Naive B cell (primary cell): ENCODE measurements at regions not wholly inside any gene's neighbourhood (a gene's known extent, or its start where the extent isn't known, plus 50 kb on each side); places are given as distances from the start of the nearest gene placed in this dataset.
A peak's percentile ranks its signal among the peaks of the same experiment; 100 is the strongest.
"Not testable (repeated sequence)": the region's sequence is repeated elsewhere in the genome, so short reads cannot be mapped to it uniquely, and the experiment has no call there.

ENCODE experiments used
- ATAC-seq, 2 donors: fragments of 150-1000 bp; cut with Tn5 transposase; 2 replicates each; pipeline ENCODE4 v1.10.0; 2021; ENCODE audit warnings: low read depth in 2 of 2, mild to moderate bottlenecking in 2 of 2, moderate library complexity in 2 of 2
- DNase-seq: peaks from one replicate; pipeline ENCODE4 v3.0.0; 2022
- H3K27ac Mint-ChIP-seq, 6 donors: one replicate each; pipeline ENCODE4 v1.8.0; 2020 to 2022; ENCODE audit warnings: mild to moderate bottlenecking in 6 of 6, mixed read lengths in 6 of 6, moderate library complexity in 5 of 6, inconsistent platforms in 2 of 6
- H3K27me3 Mint-ChIP-seq, 3 donors: one replicate each; pipeline ENCODE4 v1.8.0; 2021 to 2022; ENCODE audit warnings: mixed read lengths in 3 of 3, mild to moderate bottlenecking in 1 of 3
- H3K36me3 Mint-ChIP-seq, 2 donors: one replicate each; pipeline ENCODE4 v1.8.0; 2020 to 2022; ENCODE audit warnings: mixed read lengths in 2 of 2, inconsistent platforms in 1 of 2, mild to moderate bottlenecking in 1 of 2
- H3K4me1 Mint-ChIP-seq, 3 donors: one replicate each; pipeline ENCODE4 v1.8.0; 2020 to 2022; ENCODE audit warnings: mixed read lengths in 3 of 3, inconsistent platforms in 1 of 3, mild to moderate bottlenecking in 1 of 3, moderate library complexity in 1 of 3
- H3K4me3 Mint-ChIP-seq, 8 donors: one replicate each; pipeline ENCODE4 v1.8.0; 2020 to 2022; ENCODE audit warnings: mild to moderate bottlenecking in 8 of 8, mixed read lengths in 8 of 8, moderate library complexity in 8 of 8, inconsistent platforms in 2 of 8
- H3K9me3 Mint-ChIP-seq, 7 donors: one replicate each; pipeline ENCODE4 v1.8.0; 2020 to 2022; ENCODE audit warnings: mixed read lengths in 7 of 7, mild to moderate bottlenecking in 5 of 7, inconsistent platforms in 2 of 7, moderate library complexity in 1 of 7

- not testable (repeated sequence) for ATAC-seq, H3K4me1 Mint-ChIP-seq, H3K9me3 Mint-ChIP-seq, H3K36me3 Mint-ChIP-seq, DNase-seq, H3K27me3 Mint-ChIP-seq, H3K4me3 Mint-ChIP-seq, H3K27ac Mint-ChIP-seq
Observed at GRCh38 chr3:195669310-195669709, 51.5 kb upstream of the MUC20 start.

GRCh38 chr3:195668131-195668766 lies 52.5 kb upstream of the MUC20 start:
- DNase-seq, H3K4me1 Mint-ChIP-seq, H3K27me3 Mint-ChIP-seq, ATAC-seq, H3K27ac Mint-ChIP-seq, H3K4me3 Mint-ChIP-seq, H3K36me3 Mint-ChIP-seq, H3K9me3 Mint-ChIP-seq: not testable (repeated sequence)

GRCh38 chr3:195665311-195665710 lies 55.5 kb upstream of the MUC20 start:
- H3K27ac Mint-ChIP-seq: peak overlapping the region in 1 of 6 donors; percentile 51
- not testable (repeated sequence) for DNase-seq, H3K4me1 Mint-ChIP-seq, ATAC-seq, H3K4me3 Mint-ChIP-seq, H3K9me3 Mint-ChIP-seq, H3K36me3 Mint-ChIP-seq, H3K27me3 Mint-ChIP-seq

- H3K4me3 Mint-ChIP-seq, H3K36me3 Mint-ChIP-seq, DNase-seq, H3K27me3 Mint-ChIP-seq, H3K9me3 Mint-ChIP-seq, ATAC-seq, H3K27ac Mint-ChIP-seq, H3K4me1 Mint-ChIP-seq: not testable (repeated sequence)
Observed at GRCh38 chr3:195664131-195664530, 56.6 kb upstream of the MUC20 start.

- not testable (repeated sequence) for ATAC-seq
Observed at GRCh38 chr3:195659136-195659533, 61.6 kb upstream of the MUC20 start.

GRCh38 chr3:195658381-195659135 lies 62.2 kb upstream of the MUC20 start:
- ATAC-seq: peak; percentile 29 to 51
- not testable (repeated sequence) for H3K4me1 Mint-ChIP-seq, H3K9me3 Mint-ChIP-seq, H3K27me3 Mint-ChIP-seq, DNase-seq, H3K36me3 Mint-ChIP-seq
- Mint-ChIP-seq H3K4me3 (peak overlapping the region in 7 of 8 donors; percentile 22 to 83 (median 45)), H3K27ac (peak overlapping the region in 1 of 6 donors; percentile 57)

More at GRCh38 chr3:195659136-195659533, 61.6 kb upstream of the MUC20 start:
- not testable (repeated sequence) for H3K9me3 Mint-ChIP-seq, H3K4me1 Mint-ChIP-seq, H3K27ac Mint-ChIP-seq, DNase-seq, H3K27me3 Mint-ChIP-seq, H3K36me3 Mint-ChIP-seq
- H3K4me3 Mint-ChIP-seq: peak overlapping the region in 7 of 8 donors; percentile 22 to 83 (median 45)

- not testable (repeated sequence) for H3K36me3 Mint-ChIP-seq, H3K4me1 Mint-ChIP-seq, H3K27me3 Mint-ChIP-seq, H3K9me3 Mint-ChIP-seq
- H3K27ac Mint-ChIP-seq: peak overlapping the region; percentile 49 to 94 (median 88)
- peak; percentile 91 for DNase-seq
- H3K4me3 Mint-ChIP-seq: peak overlapping the region; percentile 77 to 93 (median 92)
- peak; percentile 83 to 93 for ATAC-seq
Observed at GRCh38 chr3:195657475-195658372, 63.1 kb upstream of the MUC20 start.

GRCh38 chr3:195656091-195656490 lies 64.7 kb upstream of the MUC20 start:
- Mint-ChIP-seq H3K27ac (peak overlapping the region in 2 of 6 donors; percentile 20 to 24), H3K4me3 (peak overlapping the region in 6 of 8 donors; percentile 9 to 92 (median 56))
- not testable (repeated sequence) for ATAC-seq, H3K36me3 Mint-ChIP-seq, H3K4me1 Mint-ChIP-seq, DNase-seq, H3K27me3 Mint-ChIP-seq, H3K9me3 Mint-ChIP-seq

- peak overlapping the region in 1 of 8 donors; percentile 27 for H3K4me3 Mint-ChIP-seq
- H3K36me3 Mint-ChIP-seq: not testable (repeated sequence)
Observed at GRCh38 chr3:195654746-195655145, 66.0 kb upstream of the MUC20 start.

GRCh38 chr3:195654138-195654537 lies 66.6 kb upstream of the MUC20 start:
- not testable (repeated sequence) for H3K27ac Mint-ChIP-seq, H3K9me3 Mint-ChIP-seq, H3K4me1 Mint-ChIP-seq, ATAC-seq, H3K36me3 Mint-ChIP-seq, H3K27me3 Mint-ChIP-seq, DNase-seq, H3K4me3 Mint-ChIP-seq

More at GRCh38 chr3:195654746-195655145, 66.0 kb upstream of the MUC20 start:
- H3K27ac Mint-ChIP-seq, H3K9me3 Mint-ChIP-seq, DNase-seq, H3K27me3 Mint-ChIP-seq, ATAC-seq, H3K4me1 Mint-ChIP-seq: not testable (repeated sequence)

GRCh38 chr3:195653641-195654040 lies 67.1 kb upstream of the MUC20 start:
- peak overlapping the region in 1 of 6 donors; percentile 85 for H3K27ac Mint-ChIP-seq
- not testable (repeated sequence) for H3K4me1 Mint-ChIP-seq, ATAC-seq, H3K27me3 Mint-ChIP-seq, H3K9me3 Mint-ChIP-seq, DNase-seq, H3K36me3 Mint-ChIP-seq
- peak overlapping the region in 4 of 8 donors; percentile 49 to 81 (median 72) for H3K4me3 Mint-ChIP-seq

- not testable (repeated sequence) for DNase-seq, H3K4me3 Mint-ChIP-seq, H3K27me3 Mint-ChIP-seq, H3K27ac Mint-ChIP-seq, H3K36me3 Mint-ChIP-seq, H3K9me3 Mint-ChIP-seq, ATAC-seq
- H3K4me1 Mint-ChIP-seq: peaks cover 7 to 15% (median 9%) of the 10 kb centered on the region in 3 donors
Observed at GRCh38 chr3:195647912-195648702, 64.4 kb upstream of the APOD start.

GRCh38 chr3:195645872-195646271 lies 62.1 kb upstream of the APOD start:
- Mint-ChIP-seq H3K4me1 (peaks cover 7 to 15% (median 9%) of the 10 kb centered on the region in 3 donors), H3K27ac (peak overlapping the region in 1 of 6 donors; percentile 50)
- not testable (repeated sequence) for H3K36me3 Mint-ChIP-seq, H3K27me3 Mint-ChIP-seq, ATAC-seq, H3K4me3 Mint-ChIP-seq, H3K9me3 Mint-ChIP-seq, DNase-seq
